Ishikawa (cell line): ENCODE measurements at regions not wholly inside any gene's neighbourhood (a gene's known extent, or its start where the extent isn't known, plus 50 kb on each side); places are given as distances from the start of the nearest gene placed in this dataset.

Experiments
- NFIC ChIP-seq: IDR thresholded peaks from 2 replicates; pipeline ENCODE4 v1.6.1; 2012
- RAD21 ChIP-seq: IDR thresholded peaks from 2 replicates; pipeline ENCODE4 v1.6.1; 2012; ENCODE audit warnings: low read depth
- TAF1 ChIP-seq: IDR thresholded peaks from 2 replicates; pipeline ENCODE4 v1.6.1; 2012; ENCODE audit warnings: low read depth, mild to moderate bottlenecking
- TF ChIP-seq, protein P1 (sequence below): IDR thresholded peaks from 2 replicates; pipeline ENCODE4 v1.6.1; 2012

GRCh38 chr3:20334842-20335241, 148.8 kb upstream of the SGO1 start:
- TF ChIP-seq RAD21 (no peak), NFIC (no peak), TAF1 (no peak)
- TF ChIP-seq, protein P1, sequence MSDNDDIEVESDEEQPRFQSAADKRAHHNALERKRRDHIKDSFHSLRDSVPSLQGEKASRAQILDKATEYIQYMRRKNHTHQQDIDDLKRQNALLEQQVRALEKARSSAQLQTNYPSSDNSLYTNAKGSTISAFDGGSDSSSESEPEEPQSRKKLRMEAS = no peak
